Mesothelial cell of epicardium (in vitro differentiated cells): ENCODE measurements at regions not wholly inside any gene's neighbourhood (a gene's known extent, or its start where the extent isn't known, plus 50 kb on each side); places are given as distances from the start of the nearest gene placed in this dataset.

Source experiments
- DNase-seq, 2 experiments: peaks; one replicate each; pipeline ENCODE4 v3.0.0; 2021; ENCODE audit warnings: low spot score in 2 of 2; ENCODE audit not compliant: unreplicated experiment in 2 of 2
- H3K27ac Mint-ChIP-seq: 2 replicates; pipeline ENCODE4 v1.8.0; 2021; ENCODE audit warnings: mixed read lengths
- H3K27me3 Mint-ChIP-seq: 2 replicates; pipeline ENCODE4 v1.8.0; 2021; ENCODE audit warnings: low read depth, mixed read lengths
- H3K36me3 Mint-ChIP-seq: 2 replicates; pipeline ENCODE4 v1.8.0; 2021; ENCODE audit warnings: mixed read lengths
- H3K4me1 Mint-ChIP-seq: 2 replicates; pipeline ENCODE4 v1.8.0; 2021; ENCODE audit warnings: mixed read lengths
- H3K4me3 Mint-ChIP-seq: 2 replicates; pipeline ENCODE4 v1.8.0; 2021; ENCODE audit warnings: mild to moderate bottlenecking, moderate library complexity, mixed read lengths
- H3K9me3 Mint-ChIP-seq: 2 replicates; pipeline ENCODE4 v1.8.0; 2021; ENCODE audit warnings: mixed read lengths
- CTCF ChIP-seq: fragments of 200-600 bp; sonication (generic); IDR thresholded peaks from one replicate; pipeline ENCODE4 v1.5.0; 2021; ENCODE audit warnings: antibody characterized with exemption; ENCODE audit not compliant: unreplicated experiment

GRCh38 chr3:156760333-156760732, 65.8 kb upstream of the LEKR1 start:
- H3K9me3 Mint-ChIP-seq, result peaks cover 14% of the 10 kb centered on the region
- H3K36me3 Mint-ChIP-seq, result no peaks in the 10 kb centered on the region
- TF ChIP-seq CTCF, result no peak
- H3K27ac Mint-ChIP-seq, result no peak overlapping the region
- H3K4me3 Mint-ChIP-seq, result no peak overlapping the region
- H3K4me1 Mint-ChIP-seq, result peaks cover 14% of the 10 kb centered on the region
- H3K27me3 Mint-ChIP-seq, result no peaks in the 10 kb centered on the region
- no peak for DNase-seq

- Mint-ChIP-seq H3K4me1 (peaks cover 14% of the 10 kb centered on the region), H3K36me3 (no peaks in the 10 kb centered on the region), H3K27ac (no peak overlapping the region), H3K27me3 (no peaks in the 10 kb centered on the region), H3K4me3 (no peak overlapping the region), H3K9me3 (peaks cover 14% of the 10 kb centered on the region)
- no peak for TF ChIP-seq CTCF
- no peak for DNase-seq
Measured at GRCh38 chr3:156761007-156761406, 65.1 kb upstream of the LEKR1 start.

- peaks cover 14% of the 10 kb centered on the region for H3K4me1 Mint-ChIP-seq
- H3K9me3 Mint-ChIP-seq, result peaks cover 12% of the 10 kb centered on the region
- no peaks in the 10 kb centered on the region for H3K27me3 Mint-ChIP-seq
- no peak for DNase-seq
- no peak overlapping the region for H3K27ac Mint-ChIP-seq
- H3K4me3 Mint-ChIP-seq, result no peak overlapping the region
- H3K36me3 Mint-ChIP-seq, result no peaks in the 10 kb centered on the region
- TF ChIP-seq CTCF, result no peak
Measured at GRCh38 chr3:156761713-156762451, 64.3 kb upstream of the LEKR1 start.

- no peak overlapping the region for H3K4me3 Mint-ChIP-seq
- H3K4me1 Mint-ChIP-seq, result peaks cover 14% of the 10 kb centered on the region
- H3K9me3 Mint-ChIP-seq, result peaks cover 4% of the 10 kb centered on the region
- DNase-seq, result no peak
- no peak for TF ChIP-seq CTCF
- H3K27me3 Mint-ChIP-seq, result no peaks in the 10 kb centered on the region
- H3K27ac Mint-ChIP-seq, result no peak overlapping the region
- no peaks in the 10 kb centered on the region for H3K36me3 Mint-ChIP-seq
Measured at GRCh38 chr3:156762631-156763185, 63.4 kb upstream of the LEKR1 start.

- no peak for TF ChIP-seq CTCF
- Mint-ChIP-seq H3K4me3 (no peak overlapping the region), H3K9me3 (no peaks in the 10 kb centered on the region), H3K36me3 (no peaks in the 10 kb centered on the region), H3K27me3 (no peaks in the 10 kb centered on the region), H3K27ac (no peak overlapping the region), H3K4me1 (peaks cover 14% of the 10 kb centered on the region)
- DNase-seq, result no peak
Measured at GRCh38 chr3:156763386-156763785, 62.8 kb upstream of the LEKR1 start.
